HEK293 (cell line): ENCODE measurements at regions not wholly inside any gene's neighbourhood (a gene's known extent, or its start where the extent isn't known, plus 50 kb on each side); places are given as distances from the start of the nearest gene placed in this dataset.

Source experiments
- SCRT1 ChIP-seq: fragments of 450-650 bp; formaldehyde crosslinking; IDR thresholded peaks from 2 replicates; pipeline ENCODE4 v1.5.1; 2016; ENCODE audit warnings: missing biosample characterization, missing genetic modification characterization, borderline replicate concordance
- ZNF530 ChIP-seq: fragments of 450-650 bp; formaldehyde crosslinking; IDR thresholded peaks from 2 replicates; pipeline ENCODE4 v1.5.1; 2016; ENCODE audit warnings: low read depth, missing biosample characterization, missing genetic modification characterization
- ZNF76 ChIP-seq: fragments of 450-650 bp; formaldehyde crosslinking; IDR thresholded peaks from 2 replicates; pipeline ENCODE4; 2016; ENCODE audit warnings: low read depth, missing biosample characterization, missing genetic modification characterization, borderline replicate concordance
- TF ChIP-seq, protein P1 (sequence below): fragments of 450-650 bp; formaldehyde crosslinking; IDR thresholded peaks from 2 replicates; pipeline ENCODE4 v1.5.1; 2016; ENCODE audit warnings: missing biosample characterization, missing genetic modification characterization

GRCh38 chr19:32203161-32203560 is 142.2 kb upstream of the ZNF507 start:
- TF ChIP-seq, protein P1, sequence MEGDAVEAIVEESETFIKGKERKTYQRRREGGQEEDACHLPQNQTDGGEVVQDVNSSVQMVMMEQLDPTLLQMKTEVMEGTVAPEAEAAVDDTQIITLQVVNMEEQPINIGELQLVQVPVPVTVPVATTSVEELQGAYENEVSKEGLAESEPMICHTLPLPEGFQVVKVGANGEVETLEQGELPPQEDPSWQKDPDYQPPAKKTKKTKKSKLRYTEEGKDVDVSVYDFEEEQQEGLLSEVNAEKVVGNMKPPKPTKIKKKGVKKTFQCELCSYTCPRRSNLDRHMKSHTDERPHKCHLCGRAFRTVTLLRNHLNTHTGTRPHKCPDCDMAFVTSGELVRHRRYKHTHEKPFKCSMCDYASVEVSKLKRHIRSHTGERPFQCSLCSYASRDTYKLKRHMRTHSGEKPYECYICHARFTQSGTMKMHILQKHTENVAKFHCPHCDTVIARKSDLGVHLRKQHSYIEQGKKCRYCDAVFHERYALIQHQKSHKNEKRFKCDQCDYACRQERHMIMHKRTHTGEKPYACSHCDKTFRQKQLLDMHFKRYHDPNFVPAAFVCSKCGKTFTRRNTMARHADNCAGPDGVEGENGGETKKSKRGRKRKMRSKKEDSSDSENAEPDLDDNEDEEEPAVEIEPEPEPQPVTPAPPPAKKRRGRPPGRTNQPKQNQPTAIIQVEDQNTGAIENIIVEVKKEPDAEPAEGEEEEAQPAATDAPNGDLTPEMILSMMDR (tag by site-specific recombination), result no peak
- no peak for TF ChIP-seq ZNF76 (tag by site-specific recombination)
- TF ChIP-seq ZNF530 (tag by site-specific recombination), result no peak
- no peak for TF ChIP-seq SCRT1 (tag by site-specific recombination)
